Astrocyte of the spinal cord (primary cell): ENCODE measurements at regions not wholly inside any gene's neighbourhood (a gene's known extent, or its start where the extent isn't known, plus 50 kb on each side); places are given as distances from the start of the nearest gene placed in this dataset.

Experiments used
- DNase-seq: peaks from one replicate; pipeline ENCODE4 v3.0.0; 2011; ENCODE audit warnings: low read depth, low spot score
- H3K4me3 ChIP-seq: 2 replicates; pipeline ENCODE4 v1.5.1; 2011; ENCODE audit warnings: low read depth, mild to moderate bottlenecking, low read length, moderate library complexity
- CTCF ChIP-seq: IDR thresholded peaks from 2 replicates; pipeline ENCODE4 v1.5.1; 2012; ENCODE audit warnings: low read depth, mild to moderate bottlenecking, low read length, inconsistent platforms
- in situ Hi-C: cut with HindIII; loops from 2 replicates; pipeline ENCODE4 v1.10.0; 2017; ENCODE audit warnings: low sequenced_read_pairs

GRCh38 chr13:51518827-51519226 is 65.4 kb upstream of the WDFY2 start:
- DNase-seq = no peak

GRCh38 chr13:51519771-51520216 is 64.5 kb upstream of the WDFY2 start:
- no peak for TF ChIP-seq CTCF
- DNase-seq = peak; percentile 26
- no peak overlapping the region for H3K4me3 ChIP-seq
- in situ Hi-C loops = no loop called here

More at GRCh38 chr13:51518827-51519226, 65.4 kb upstream of the WDFY2 start:
- TF ChIP-seq CTCF = no peak
- no peak overlapping the region for H3K4me3 ChIP-seq
- in situ Hi-C loops = no loop called here

GRCh38 chr13:51520524-51520923 is 63.7 kb upstream of the WDFY2 start:
- TF ChIP-seq CTCF = no peak
- no peak overlapping the region for H3K4me3 ChIP-seq
- in situ Hi-C loops = no loop called here
- DNase-seq = peak; percentile 45

- in situ Hi-C loops = no loop called here
- no peak overlapping the region for H3K4me3 ChIP-seq
- TF ChIP-seq CTCF = no peak
- DNase-seq = peak; percentile 60
Measured at GRCh38 chr13:51523082-51523518, 61.2 kb upstream of the WDFY2 start.

GRCh38 chr13:51524312-51524711 is 60.0 kb upstream of the WDFY2 start:
- H3K4me3 ChIP-seq = no peak overlapping the region
- in situ Hi-C loops = no loop called here
- no peak for TF ChIP-seq CTCF

GRCh38 chr13:51524829-51525566 is 59.3 kb upstream of the WDFY2 start:
- in situ Hi-C loops = no loop called here
- no peak for DNase-seq
- no peak for TF ChIP-seq CTCF
- no peak overlapping the region for H3K4me3 ChIP-seq

More at GRCh38 chr13:51524312-51524711, 60.0 kb upstream of the WDFY2 start:
- no peak for DNase-seq
